ENCODE measurements at regions not wholly inside any gene's neighbourhood (a gene's known extent, or its start where the extent isn't known, plus 50 kb on each side); places are given as distances from the start of the nearest gene placed in this dataset.

GRCh38 chr9:7287986-7288385, 511.6 kb downstream of the DMAC1 start:
- DNase-seq = no peak

- no peak for DNase-seq
Measured at GRCh38 chr9:7287065-7287464, 512.5 kb downstream of the DMAC1 start.

- no peak for DNase-seq
Measured at GRCh38 chr9:7286101-7286500, 513.5 kb downstream of the DMAC1 start.

- DNase-seq = no peak
Measured at GRCh38 chr9:7285199-7285598, 514.4 kb downstream of the DMAC1 start.

GRCh38 chr9:7284517-7284916, 515.1 kb downstream of the DMAC1 start:
- DNase-seq = no peak

- DNase-seq = no peak
Measured at GRCh38 chr9:7284117-7284516, 515.5 kb downstream of the DMAC1 start.

GRCh38 chr9:7273575-7273974, 515.8 kb downstream of the KDM4C start:
- no peak for DNase-seq

- no peak for DNase-seq
Measured at GRCh38 chr9:7266911-7267595, 509.3 kb downstream of the KDM4C start.

- DNase-seq = no peak
Measured at GRCh38 chr9:7265181-7265580, 507.4 kb downstream of the KDM4C start.

GRCh38 chr9:7259544-7260241, 501.9 kb downstream of the KDM4C start:
- no peak for DNase-seq

- no peak for DNase-seq
Measured at GRCh38 chr9:7258688-7259396, 501.1 kb downstream of the KDM4C start.

GRCh38 chr9:7246917-7247522, 489.2 kb downstream of the KDM4C start:
- no peak for DNase-seq

GRCh38 chr9:7245976-7246580, 488.3 kb downstream of the KDM4C start:
- DNase-seq = no peak

- DNase-seq = no peak
Measured at GRCh38 chr9:7243838-7244237, 486.1 kb downstream of the KDM4C start.

- DNase-seq = no peak
Measured at GRCh38 chr9:7242126-7242525, 484.4 kb downstream of the KDM4C start.

GRCh38 chr9:7241694-7242093, 483.9 kb downstream of the KDM4C start:
- no peak for DNase-seq

GRCh38 chr9:7240569-7241311, 483.0 kb downstream of the KDM4C start:
- DNase-seq = no peak

- DNase-seq = no peak
Measured at GRCh38 chr9:7239708-7240107, 481.9 kb downstream of the KDM4C start.

- DNase-seq = no peak
Measured at GRCh38 chr9:7238247-7238637, 480.5 kb downstream of the KDM4C start.

- DNase-seq = no peak
Measured at GRCh38 chr9:7237473-7238246, 479.9 kb downstream of the KDM4C start.

- no peak for DNase-seq
Measured at GRCh38 chr9:7236186-7236585, 478.4 kb downstream of the KDM4C start.

GRCh38 chr9:7234144-7234543, 476.4 kb downstream of the KDM4C start:
- no peak for DNase-seq
